ENCODE measurements at regions not wholly inside any gene's neighbourhood (a gene's known extent, or its start where the extent isn't known, plus 50 kb on each side); places are given as distances from the start of the nearest gene placed in this dataset.

DNA sequence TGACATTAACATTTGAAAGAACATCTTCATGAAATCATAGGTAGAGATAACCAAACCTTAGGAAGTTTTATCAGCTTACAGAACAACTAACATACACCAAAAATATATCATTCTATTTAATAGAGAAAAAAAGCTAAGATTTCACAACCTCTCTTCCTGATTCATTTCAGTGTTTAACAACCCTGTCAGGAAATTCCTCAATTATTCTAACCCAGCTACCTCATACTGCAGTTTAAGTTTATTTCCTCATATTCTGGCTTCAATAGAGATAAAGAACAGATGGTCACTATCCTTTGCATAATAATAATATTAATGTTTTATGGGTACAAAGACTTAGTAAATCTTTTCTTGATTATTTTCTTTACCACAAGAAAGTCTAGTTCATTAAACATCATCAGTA is 112.9 kb upstream of the HSF2 start:
- Histone ChIP-seq H3K4me1 (no peaks in the 10 kb centered on the region), H3K9me3 (no peaks in the 10 kb centered on the region), H3K27ac (no peak overlapping the region), H3K4me3 (no peak overlapping the region), H3K36me3 (no peaks in the 10 kb centered on the region), H3K27me3 (ENCODE audit: low read depth) (no peaks in the 10 kb centered on the region)
- DNase-seq: no peak
- TF ChIP-seq, protein P1, sequence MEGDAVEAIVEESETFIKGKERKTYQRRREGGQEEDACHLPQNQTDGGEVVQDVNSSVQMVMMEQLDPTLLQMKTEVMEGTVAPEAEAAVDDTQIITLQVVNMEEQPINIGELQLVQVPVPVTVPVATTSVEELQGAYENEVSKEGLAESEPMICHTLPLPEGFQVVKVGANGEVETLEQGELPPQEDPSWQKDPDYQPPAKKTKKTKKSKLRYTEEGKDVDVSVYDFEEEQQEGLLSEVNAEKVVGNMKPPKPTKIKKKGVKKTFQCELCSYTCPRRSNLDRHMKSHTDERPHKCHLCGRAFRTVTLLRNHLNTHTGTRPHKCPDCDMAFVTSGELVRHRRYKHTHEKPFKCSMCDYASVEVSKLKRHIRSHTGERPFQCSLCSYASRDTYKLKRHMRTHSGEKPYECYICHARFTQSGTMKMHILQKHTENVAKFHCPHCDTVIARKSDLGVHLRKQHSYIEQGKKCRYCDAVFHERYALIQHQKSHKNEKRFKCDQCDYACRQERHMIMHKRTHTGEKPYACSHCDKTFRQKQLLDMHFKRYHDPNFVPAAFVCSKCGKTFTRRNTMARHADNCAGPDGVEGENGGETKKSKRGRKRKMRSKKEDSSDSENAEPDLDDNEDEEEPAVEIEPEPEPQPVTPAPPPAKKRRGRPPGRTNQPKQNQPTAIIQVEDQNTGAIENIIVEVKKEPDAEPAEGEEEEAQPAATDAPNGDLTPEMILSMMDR (IDR thresholded peaks at IDR 0.05): no peak
- ATAC-seq: no peak
- intact Hi-C loops (cut with DNase I): no loop called here

DNA sequence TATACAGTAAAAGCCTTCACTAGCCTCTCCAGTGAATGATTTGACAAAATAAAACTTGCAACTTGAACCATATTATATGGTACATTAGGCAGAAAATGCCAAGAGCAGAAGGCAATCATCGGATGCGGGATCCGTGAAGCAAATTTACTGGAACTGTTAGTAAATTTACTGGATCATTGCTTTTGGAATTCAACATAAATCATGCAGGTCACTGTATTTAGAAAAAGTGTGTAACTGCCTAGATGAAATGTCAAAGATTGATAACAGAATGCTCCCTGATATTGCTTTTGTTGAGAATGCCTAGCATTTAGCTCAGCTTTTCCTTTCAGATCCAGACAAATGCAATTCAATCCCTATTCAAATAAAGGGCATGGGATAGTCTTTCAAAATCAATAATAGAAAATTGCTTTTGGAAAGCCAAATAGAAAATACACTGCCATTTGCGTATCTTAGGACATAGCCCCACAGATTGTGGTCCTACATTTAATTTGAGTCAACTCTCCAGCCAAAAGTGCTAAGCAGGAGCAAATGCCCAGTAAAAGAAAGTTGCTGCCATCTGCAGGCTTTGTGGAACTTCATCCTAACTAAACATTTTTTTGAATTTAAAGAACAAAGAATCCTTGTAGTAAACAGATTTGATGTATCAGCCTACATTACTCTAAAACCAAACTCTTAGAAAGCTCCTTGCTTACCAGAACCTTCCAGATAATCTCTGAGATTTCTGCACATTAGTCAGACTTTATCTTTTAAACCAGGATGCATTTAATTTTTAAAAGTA is 109.5 kb upstream of the HSF2 start:
- Histone ChIP-seq H3K27ac (no peak overlapping the region), H3K36me3 (no peaks in the 10 kb centered on the region), H3K4me1 (no peaks in the 10 kb centered on the region), H3K27me3 (ENCODE audit: low read depth) (no peaks in the 10 kb centered on the region), H3K4me3 (no peak overlapping the region), H3K9me3 (no peaks in the 10 kb centered on the region)
- no peak for DNase-seq
- ATAC-seq: no peak
- TF ChIP-seq, protein P1 (IDR thresholded peaks at IDR 0.05): no peak
- intact Hi-C loops (cut with DNase I): no loop called here

DNA sequence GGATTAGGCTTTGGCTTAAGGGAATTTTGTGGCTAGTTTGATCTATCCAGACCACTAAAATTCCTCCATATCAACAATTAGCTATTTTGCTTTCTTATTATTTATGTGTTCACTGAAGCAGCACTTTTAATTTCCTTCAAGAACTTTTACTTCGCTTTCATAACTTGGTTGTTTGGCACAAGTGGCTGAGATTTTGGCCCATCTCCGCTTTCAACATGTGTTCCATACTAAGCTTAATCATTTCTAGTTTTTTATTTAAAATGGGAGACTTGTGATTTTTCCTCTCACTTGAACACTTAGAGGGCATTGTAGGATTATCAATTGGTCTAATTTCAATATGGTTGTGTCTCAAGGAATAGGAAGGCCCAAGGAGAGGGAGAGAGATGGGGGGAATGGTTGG is 102.4 kb upstream of the HSF2 start:
- Histone ChIP-seq H3K27ac (no peak overlapping the region), H3K4me1 (no peaks in the 10 kb centered on the region), H3K36me3 (no peaks in the 10 kb centered on the region), H3K9me3 (no peaks in the 10 kb centered on the region), H3K4me3 (no peak overlapping the region), H3K27me3 (ENCODE audit: low read depth) (no peaks in the 10 kb centered on the region)
- intact Hi-C loops (cut with DNase I): no loop called here
- no peak for ATAC-seq
- no peak for DNase-seq
- TF ChIP-seq, protein P1 (IDR thresholded peaks at IDR 0.05): no peak

DNA sequence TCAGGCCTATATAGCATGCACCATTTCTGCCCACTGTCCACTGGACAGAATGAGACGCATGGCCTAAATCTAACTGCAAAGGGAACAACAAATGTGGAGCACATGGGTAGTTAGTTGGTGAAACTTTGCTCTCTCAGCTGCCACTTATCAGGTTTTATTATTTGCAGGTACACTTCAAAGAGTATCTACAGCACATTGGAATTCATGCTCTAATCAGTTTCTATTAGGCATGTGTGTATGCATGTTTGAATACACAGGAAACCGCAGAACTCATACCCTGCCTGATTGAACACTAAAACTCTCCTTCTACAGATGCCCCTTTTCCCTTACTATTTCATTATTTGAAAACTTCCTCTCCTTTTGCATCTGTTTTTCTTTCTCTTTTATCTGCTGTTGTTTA is 97.4 kb upstream of the HSF2 start:
- TF ChIP-seq, protein P1 (IDR thresholded peaks at IDR 0.05): no peak

DNA sequence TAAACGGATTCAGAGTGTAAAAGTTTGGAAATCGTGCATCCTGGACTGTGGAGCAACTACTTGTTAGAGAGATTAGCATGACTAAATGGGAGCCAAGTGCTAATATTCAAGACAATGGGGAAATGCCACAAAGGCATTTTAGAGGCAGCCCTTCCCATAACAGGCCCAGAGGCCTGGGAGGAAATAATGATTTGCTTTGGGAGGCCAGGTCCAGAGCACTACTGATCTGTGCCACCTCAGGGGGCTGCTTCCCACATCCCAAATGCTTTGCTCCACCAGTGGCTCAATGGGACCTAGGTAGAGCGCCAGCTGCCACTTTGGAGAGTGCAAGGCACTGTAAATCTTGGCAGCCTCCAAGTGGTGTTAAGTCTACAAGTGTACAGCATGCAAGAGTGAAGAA is 91.9 kb upstream of the HSF2 start:
- Histone ChIP-seq H3K4me3 (no peak overlapping the region), H3K9me3 (no peaks in the 10 kb centered on the region), H3K4me1 (no peaks in the 10 kb centered on the region), H3K27me3 (ENCODE audit: low read depth) (no peaks in the 10 kb centered on the region), H3K27ac (no peak overlapping the region), H3K36me3 (no peaks in the 10 kb centered on the region)
- no peak for DNase-seq
- TF ChIP-seq, protein P1 (IDR thresholded peaks at IDR 0.05): no peak
- ATAC-seq: no peak
- intact Hi-C loops (cut with DNase I): no loop called here

More for the DNA sequence above, 97.4 kb upstream of the HSF2 start:
- H3K36me3 ChIP-seq: no peaks in the 10 kb centered on the region
- ATAC-seq: no peak
- H3K27ac ChIP-seq: no peak overlapping the region
- H3K4me1 ChIP-seq: no peaks in the 10 kb centered on the region
- DNase-seq: no peak
- H3K27me3 ChIP-seq (ENCODE audit: low read depth): no peaks in the 10 kb centered on the region
- no peak overlapping the region for H3K4me3 ChIP-seq
- H3K9me3 ChIP-seq: no peaks in the 10 kb centered on the region
- intact Hi-C loops (cut with DNase I): no loop called here

All from lower lobe of right lung (tissue), 2 donors.